Muscle of arm (tissue), 1 donor: ENCODE measurements at regions not wholly inside any gene's neighbourhood (a gene's known extent, or its start where the extent isn't known, plus 50 kb on each side); places are given as distances from the start of the nearest gene placed in this dataset.
"Not testable (repeated sequence)": the region's sequence is repeated elsewhere in the genome, so short reads cannot be mapped to it uniquely, and the experiment has no call there.

ENCODE experiments used
- DNase-seq: peaks from one replicate; pipeline ENCODE4 v3.0.0-alpha.2; 2013

GRCh38 chr12:92398565-92399309 lies 253.1 kb upstream of the BTG1 start:
- no peak for DNase-seq

GRCh38 chr12:92396647-92397252 lies 251.1 kb upstream of the BTG1 start:
- DNase-seq: no peak

DNA sequence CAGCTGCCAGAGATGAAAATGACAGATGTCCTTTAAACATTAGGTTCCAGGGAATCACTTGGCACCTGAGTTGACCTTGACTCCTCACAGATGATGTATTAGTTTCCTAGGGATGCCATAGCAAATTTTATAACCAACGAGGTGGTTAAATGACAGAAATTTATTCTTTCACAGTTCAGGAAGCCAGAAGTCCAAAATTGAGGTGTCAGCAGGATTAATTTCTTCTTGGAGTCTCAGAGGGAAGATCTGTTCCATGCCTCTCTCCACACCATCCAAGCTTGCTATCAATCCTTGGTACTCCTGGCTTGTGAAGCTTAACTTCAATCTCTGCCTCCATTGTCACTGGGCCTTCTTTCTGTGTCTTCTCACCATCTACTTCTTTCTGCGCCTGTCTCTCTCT lies 249.7 kb upstream of the BTG1 start:
- DNase-seq: no peak

GRCh38 chr12:92394895-92395294 lies 249.2 kb upstream of the BTG1 start:
- DNase-seq: no peak

- no peak for DNase-seq
Measured at GRCh38 chr12:92393504-92393903, 247.9 kb upstream of the BTG1 start.

GRCh38 chr12:92391726-92392125 lies 246.1 kb upstream of the BTG1 start:
- DNase-seq: not testable (repeated sequence)

DNA sequence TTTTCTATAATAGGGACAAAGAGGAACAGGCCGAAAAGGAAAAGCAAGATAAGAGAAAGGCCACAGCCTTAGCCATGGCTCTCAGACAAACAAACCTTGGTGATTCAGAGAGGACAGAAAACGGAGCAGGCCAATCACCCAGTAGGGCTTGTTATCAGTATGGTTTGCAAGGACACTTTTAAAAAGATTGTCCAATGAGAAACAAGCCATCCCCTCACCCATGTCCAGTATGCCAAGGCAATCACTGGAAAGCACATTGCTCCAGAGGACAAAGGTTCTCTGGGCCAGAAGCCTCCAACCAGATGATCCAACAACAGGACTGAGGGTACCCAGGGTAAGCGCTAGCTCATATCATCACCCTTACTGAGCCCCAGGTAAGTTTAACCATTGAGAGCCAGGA lies 243.8 kb upstream of the BTG1 start:
- no peak for DNase-seq

GRCh38 chr12:92385296-92385695 lies 239.7 kb upstream of the BTG1 start:
- DNase-seq: no peak

- no peak for DNase-seq
Measured at GRCh38 chr12:92384571-92384970, 238.9 kb upstream of the BTG1 start.

DNA sequence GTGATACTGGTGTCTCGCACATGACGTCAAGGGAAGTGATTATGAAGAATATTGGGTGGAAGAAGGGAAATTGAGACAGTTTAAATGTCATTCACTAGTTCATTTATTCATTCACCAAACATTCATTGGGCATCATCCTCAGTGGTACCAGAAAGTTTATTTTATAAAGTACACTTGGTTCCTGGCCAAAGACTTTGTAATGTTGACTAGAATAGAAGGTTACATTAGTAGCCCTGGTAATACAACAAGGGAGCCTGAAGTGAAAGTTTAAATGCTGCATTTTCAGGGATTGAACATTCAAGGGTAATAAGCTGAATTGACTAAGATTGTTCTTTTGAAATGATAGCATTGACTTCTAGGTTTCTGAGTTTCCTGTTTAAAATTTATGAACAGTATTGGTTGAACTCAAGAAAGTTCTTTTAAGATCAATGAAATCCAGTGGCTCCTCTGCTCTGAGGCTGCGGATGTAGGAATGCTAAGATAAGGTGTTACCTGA lies 236.8 kb upstream of the BTG1 start:
- DNase-seq: no peak

- DNase-seq: no peak
Measured at GRCh38 chr12:92381856-92382255, 236.2 kb upstream of the BTG1 start.

DNA sequence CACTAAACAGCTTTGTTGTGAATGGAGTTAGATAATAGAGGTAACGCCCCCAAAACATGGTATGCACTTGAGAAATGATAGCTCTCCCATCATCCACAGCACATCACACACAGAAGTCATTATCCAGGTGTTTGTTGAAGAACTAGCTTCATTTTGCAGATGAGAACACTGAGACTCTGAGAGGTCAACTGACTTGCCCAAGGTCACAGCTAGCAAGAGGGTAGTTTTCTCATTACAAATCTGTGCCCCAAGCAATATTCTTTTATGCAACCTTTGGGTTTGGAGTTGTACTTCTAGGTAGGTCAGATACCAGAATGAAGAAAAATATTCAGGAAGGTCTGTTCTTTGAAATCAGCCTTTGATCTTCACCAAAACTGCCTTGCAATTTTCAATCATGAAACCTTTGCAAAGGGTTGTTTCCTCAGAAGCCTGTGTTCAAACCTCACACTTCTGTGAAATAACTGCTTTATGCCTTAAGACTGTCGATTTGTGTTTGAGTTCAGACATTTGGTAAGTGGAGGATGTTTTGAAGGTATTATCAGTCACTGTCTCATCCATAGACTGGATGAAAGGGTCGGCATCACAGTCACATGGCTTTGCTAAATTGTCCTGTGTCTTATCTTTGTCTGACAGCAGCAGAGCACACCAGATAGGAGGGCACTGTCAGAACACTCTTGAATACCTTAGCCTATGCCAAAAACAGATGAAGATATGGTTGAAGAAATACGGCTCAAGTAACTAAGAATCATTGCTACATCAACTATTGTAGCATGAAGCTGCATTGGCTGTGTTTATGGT lies 233.2 kb upstream of the BTG1 start:
- no peak for DNase-seq

DNA sequence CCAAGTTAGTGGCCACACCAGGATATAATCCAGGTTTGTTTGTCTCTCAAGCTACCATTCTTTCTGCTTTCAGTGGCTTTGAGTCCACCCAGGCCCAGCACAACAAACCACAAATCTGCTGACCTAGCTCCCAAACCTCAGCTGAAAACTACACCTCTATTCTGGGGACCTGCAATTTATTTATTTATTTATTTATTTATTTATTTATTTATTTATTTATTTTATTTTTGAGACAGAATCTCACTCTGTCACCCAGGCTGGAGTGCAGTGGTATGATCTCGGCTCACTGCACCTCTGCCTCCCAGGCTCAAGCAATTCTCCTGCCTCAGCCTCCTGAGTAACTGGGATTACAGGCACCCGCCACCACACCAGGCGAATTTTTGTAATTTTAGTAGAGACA lies 229.9 kb upstream of the BTG1 start:
- DNase-seq: not testable (repeated sequence)

DNA sequence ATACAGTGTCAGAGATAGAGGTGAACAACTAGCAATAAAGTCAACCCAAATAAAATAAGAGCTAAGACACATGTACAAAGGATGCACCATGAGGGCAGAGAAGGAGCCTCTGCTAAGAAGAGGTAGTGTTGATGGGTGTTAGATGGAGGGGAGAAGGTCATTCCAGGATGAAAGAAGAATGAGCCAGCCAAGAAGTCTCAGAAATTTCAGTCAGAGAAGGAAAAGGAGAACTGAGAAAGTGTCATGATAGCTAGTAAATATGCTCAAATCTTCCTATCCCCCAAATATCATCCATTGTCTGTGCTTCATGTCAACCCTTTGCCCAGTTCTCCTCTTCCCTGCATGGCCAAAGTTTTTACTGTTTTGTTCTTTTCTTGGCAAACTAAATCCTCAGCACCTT lies 225.2 kb upstream of the BTG1 start:
- no peak for DNase-seq

DNA sequence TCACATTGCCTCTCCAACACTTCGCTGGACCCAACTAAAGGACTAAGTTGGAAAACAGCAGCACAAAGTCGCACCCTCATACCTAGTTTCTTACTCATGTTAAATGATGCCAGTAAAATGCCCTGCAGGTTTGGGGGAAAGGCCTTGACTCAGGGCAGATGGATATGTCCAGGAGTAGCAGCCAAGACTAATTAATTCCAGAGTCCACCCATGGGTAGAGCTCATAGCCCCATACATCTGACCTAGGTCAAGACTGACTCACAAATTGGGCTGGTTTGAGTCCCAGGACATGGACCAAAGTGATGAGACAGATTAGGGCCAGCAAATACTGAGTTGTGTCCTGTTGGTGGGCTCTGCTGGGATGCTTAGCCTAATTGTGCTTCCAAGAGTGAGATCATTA lies 224.0 kb upstream of the BTG1 start:
- no peak for DNase-seq

DNA sequence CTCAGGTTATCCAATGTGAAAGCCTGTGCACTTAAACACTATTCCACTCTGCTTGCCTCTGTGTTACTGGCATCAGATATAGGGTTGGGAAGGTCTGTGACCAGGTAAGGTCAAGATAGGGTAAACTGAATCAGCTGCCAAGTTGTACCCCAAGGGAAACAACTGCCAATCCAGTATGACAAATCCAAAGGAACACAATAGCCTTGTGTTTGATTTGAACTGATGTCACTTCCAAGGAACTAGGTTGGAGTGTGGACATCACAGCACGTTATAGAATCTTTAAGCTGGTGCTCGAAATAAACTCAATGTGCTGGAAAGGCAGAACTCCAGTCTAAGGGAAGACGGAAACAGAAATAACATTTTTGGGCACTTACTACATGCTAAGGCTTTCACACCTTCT lies 223.4 kb upstream of the BTG1 start:
- no peak for DNase-seq

- no peak for DNase-seq
Measured at GRCh38 chr12:92365836-92366235, 220.2 kb upstream of the BTG1 start.

GRCh38 chr12:92365333-92365732 lies 219.7 kb upstream of the BTG1 start:
- no peak for DNase-seq

GRCh38 chr12:92363295-92364146 lies 217.9 kb upstream of the BTG1 start:
- peak; percentile 65 for DNase-seq

- no peak for DNase-seq
Measured at GRCh38 chr12:92362785-92363184, 217.1 kb upstream of the BTG1 start.

- DNase-seq: no peak
Measured at GRCh38 chr12:92362126-92362525, 216.5 kb upstream of the BTG1 start.

DNA sequence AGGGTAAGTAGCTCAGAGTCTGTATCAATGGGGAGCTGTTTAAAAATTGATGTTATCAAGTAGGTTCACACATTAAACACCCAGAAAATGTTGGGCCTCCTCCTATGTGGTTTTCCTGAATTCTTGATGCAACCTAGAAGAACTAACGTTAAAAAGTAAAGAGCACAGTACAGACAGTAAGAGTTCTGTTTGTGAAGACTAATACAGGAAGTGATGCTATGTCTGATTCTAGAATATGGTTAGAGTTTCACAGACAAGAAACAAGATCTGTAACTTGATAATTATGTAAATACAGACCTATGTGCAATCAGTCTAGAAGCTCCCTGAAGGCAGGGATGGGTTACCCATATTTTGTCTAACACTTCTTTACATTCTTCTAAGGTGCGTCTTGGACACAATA lies 214.9 kb upstream of the BTG1 start:
- DNase-seq: no peak
